ENCODE measurements at regions not wholly inside any gene's neighbourhood (a gene's known extent, or its start where the extent isn't known, plus 50 kb on each side); places are given as distances from the start of the nearest gene placed in this dataset.

DNA sequence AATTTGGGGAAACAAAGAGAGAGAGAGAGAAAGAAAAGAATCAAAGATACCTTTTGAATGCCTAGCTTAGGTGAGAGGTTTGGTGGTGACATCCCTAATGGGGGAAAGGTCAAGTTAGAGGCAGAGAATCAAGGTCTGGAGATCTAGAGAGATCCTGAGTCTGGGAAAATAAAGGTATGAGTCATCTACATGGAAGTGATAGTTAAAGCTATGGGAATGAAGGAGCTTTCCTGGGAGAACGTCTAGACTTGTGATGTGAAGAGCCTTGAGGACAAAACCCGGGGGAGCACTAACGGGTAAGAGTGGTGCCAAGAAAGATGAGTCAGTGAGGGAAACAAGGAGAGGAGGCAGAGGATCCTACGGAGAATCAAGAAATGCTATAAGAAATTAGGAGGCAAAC lies 110.8 kb upstream of the RUNX1 start:
- Histone ChIP-seq H3K27me3 (ENCODE audit: control insufficient read depth in 1 of 2, insufficient read depth in 2 of 2, low read length in 2 of 2) (no peaks in the 10 kb centered on the region), H3K9ac (ENCODE audit: insufficient read depth, low read depth, low read length) (no peak overlapping the region), H3K36me3 (replicated peaks in 1 of 2; ENCODE audit: control insufficient read depth in 1 of 2, insufficient read depth in 2 of 2, low read length in 2 of 2) (no peaks in the 10 kb centered on the region), H2AFZ (ENCODE audit: low read length) (no peak overlapping the region), H3K4me1 (ENCODE audit: insufficient read depth, low read length) (peaks cover 8% of the 10 kb centered on the region; the same call in 1 of the 2 replicates), H4K20me1 (ENCODE audit: insufficient read depth, low read length) (no peaks in the 10 kb centered on the region), H3K4me3 (replicated peaks in 1 of 3; ENCODE audit: insufficient read depth in 1 of 3, low read depth in 2 of 3, low read length in 3 of 3) (no peak overlapping the region), H3K27ac (ENCODE audit: extremely low read length, insufficient read depth, low read length) (no peak overlapping the region), H3K9me3 (ENCODE audit: low read length) (peaks cover 6% of the 10 kb centered on the region; the same call in 1 of the 2 replicates), H3K79me2 (ENCODE audit: insufficient read depth, low read length) (no peaks in the 10 kb centered on the region), H3K4me2 (ENCODE audit: low read depth, low read length) (no peak overlapping the region)
- ChIA-PET POLR2A (no interaction called here), CTCF (ENCODE audit: low intra/inter-chr PET ratio, low total read pairs) (no interaction called here)
- intact Hi-C loops (cut with micrococcal nuclease; ENCODE audit: unreplicated experiment): no loop called here
- no peak for ATAC-seq
- DNase-seq (ENCODE audit: low spot score): no peak
- FAIRE-seq: no peak
- WGBS (ENCODE audit: low lambda C conversion rate): 23% methylated on average over 4 of the region's 4 CpGs
- no TSS peak for BruUV-seq (replicated peaks)
- in situ Hi-C loops (cut with HindIII; ENCODE audit: extremely low pct_ligation_motif_present, low pct_unique_long_range_greater_than_20kb): no loop called here
- TF ChIP-seq, protein P1, sequence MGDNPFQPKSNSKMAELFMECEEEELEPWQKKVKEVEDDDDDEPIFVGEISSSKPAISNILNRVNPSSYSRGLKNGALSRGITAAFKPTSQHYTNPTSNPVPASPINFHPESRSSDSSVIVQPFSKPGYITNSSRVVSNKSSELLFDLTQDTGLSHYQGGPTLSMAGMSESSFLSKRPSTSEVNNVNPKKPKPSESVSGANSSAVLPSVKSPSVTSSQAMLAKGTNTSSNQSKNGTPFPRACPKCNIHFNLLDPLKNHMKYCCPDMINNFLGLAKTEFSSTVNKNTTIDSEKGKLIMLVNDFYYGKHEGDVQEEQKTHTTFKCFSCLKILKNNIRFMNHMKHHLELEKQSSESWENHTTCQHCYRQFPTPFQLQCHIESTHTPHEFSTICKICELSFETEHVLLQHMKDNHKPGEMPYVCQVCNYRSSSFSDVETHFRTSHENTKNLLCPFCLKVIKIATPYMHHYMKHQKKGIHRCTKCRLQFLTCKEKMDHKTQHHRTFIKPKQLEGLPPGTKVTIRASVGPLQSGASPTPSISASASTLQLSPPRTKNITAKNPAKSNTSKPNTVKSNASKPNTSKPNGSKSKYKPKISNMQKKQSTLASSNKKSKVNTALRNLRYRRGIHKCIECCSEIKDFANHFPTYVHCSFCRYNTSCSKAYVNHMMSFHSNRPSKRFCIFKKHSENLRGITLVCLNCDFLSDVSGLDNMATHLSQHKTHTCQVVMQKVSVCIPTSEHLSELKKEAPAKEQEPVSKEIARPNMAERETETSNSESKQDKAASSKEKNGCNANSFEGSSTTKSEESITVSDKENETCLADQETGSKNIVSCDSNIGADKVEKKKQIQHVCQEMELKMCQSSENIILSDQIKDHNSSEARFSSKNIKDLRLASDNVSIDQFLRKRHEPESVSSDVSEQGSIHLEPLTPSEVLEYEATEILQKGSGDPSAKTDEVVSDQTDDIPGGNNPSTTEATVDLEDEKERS (CRISPR knock-in tag; IDR thresholded peaks at IDR 0.05): no peak
- TF ChIP-seq TIGD3 (CRISPR knock-in tag; IDR thresholded peaks at IDR 0.05; ENCODE audit: borderline replicate concordance) (no peak), ZNF766 (CRISPR knock-in tag; IDR thresholded peaks at IDR 0.05; ENCODE audit: borderline replicate concordance) (no peak), POLR2A (IDR thresholded peaks at IDR 0.05; ENCODE audit: insufficient read depth in 1 of 2, low read depth in 2 of 2, low read length in 2 of 2) (no peak), JDP2 (CRISPR knock-in tag; IDR thresholded peaks at IDR 0.05; ENCODE audit: borderline replicate concordance) (no peak), GMEB2 (CRISPR knock-in tag; IDR thresholded peaks at IDR 0.05; ENCODE audit: low read depth) (no peak), ZNF768 (CRISPR knock-in tag; IDR thresholded peaks at IDR 0.05) (no peak), NCOA5 (CRISPR knock-in tag; IDR thresholded peaks at IDR 0.05) (no peak), MNT (IDR thresholded peaks at IDR 0.05) (no peak), TFDP2 (CRISPR knock-in tag; IDR thresholded peaks at IDR 0.05) (no peak), SPEN (CRISPR knock-in tag; IDR thresholded peaks at IDR 0.05; ENCODE audit: low read depth) (no peak), ZNF160 (CRISPR knock-in tag; IDR thresholded peaks at IDR 0.05) (no peak)
- TF ChIP-seq, protein P2, sequence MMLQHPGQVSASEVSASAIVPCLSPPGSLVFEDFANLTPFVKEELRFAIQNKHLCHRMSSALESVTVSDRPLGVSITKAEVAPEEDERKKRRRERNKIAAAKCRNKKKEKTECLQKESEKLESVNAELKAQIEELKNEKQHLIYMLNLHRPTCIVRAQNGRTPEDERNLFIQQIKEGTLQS (CRISPR knock-in tag; IDR thresholded peaks at IDR 0.05): no peak

Data from HepG2 (cell line).